Peyer's patch (tissue), 4 donors: ENCODE measurements at regions not wholly inside any gene's neighbourhood (a gene's known extent, or its start where the extent isn't known, plus 50 kb on each side); places are given as distances from the start of the nearest gene placed in this dataset.

ENCODE experiments used
- CTCF ChIP-seq, 6 experiments: fragments of 450-650 bp in 4 of 6; fragments of 200-600 bp in 2 of 6; sonication (generic) in 1 of 6; IDR thresholded peaks; one replicate each; pipeline ENCODE4 v1.5.1; 2017 to 2019; ENCODE audit warnings: antibody characterized with exemption in 6 of 6, mild to moderate bottlenecking in 3 of 6, moderate library complexity in 1 of 6
- POLR2A ChIP-seq, 2 donors: fragments of 450-650 bp; IDR thresholded peaks; one replicate each; pipeline ENCODE4 v1.5.1; 2017; ENCODE audit warnings: antibody characterized with exemption in 2 of 2, mild to moderate bottlenecking in 2 of 2, moderate library complexity in 2 of 2

DNA sequence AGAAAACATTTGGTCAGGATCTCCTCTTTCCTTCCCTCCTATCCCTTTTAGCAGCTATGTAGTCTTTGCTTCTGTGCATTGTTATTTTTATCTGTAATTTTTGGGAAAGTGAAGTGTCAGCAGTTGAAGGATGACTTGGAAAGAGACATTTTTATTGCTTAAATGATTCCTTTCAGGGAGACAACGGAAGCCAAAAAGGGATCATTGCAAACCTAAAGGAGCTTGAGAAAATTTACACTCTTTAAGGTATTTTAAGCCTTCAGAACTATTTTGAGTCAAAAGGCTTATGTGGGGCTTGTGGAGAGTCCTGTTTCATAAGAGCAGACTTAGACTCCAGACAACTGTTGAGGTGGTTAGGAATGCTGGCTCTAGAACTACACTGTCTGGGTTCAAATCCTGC, 281.6 kb downstream of the KIF4B start:
- TF ChIP-seq CTCF (IDR thresholded peaks at IDR 0.05) (no peak), POLR2A (IDR thresholded peaks at IDR 0.05) (no peak)
